OCI-LY7 (cell line): ENCODE measurements at regions not wholly inside any gene's neighbourhood (a gene's known extent, or its start where the extent isn't known, plus 50 kb on each side); places are given as distances from the start of the nearest gene placed in this dataset.

Experiments used
- EZH2phosphoT487 ChIP-seq: fragments of 200-600 bp; sonication (generic); IDR thresholded peaks from 2 replicates; pipeline ENCODE4 v1.6.1; 2018; ENCODE audit warnings: low read depth, borderline replicate concordance, mild to moderate bottlenecking, mixed run types, antibody characterized with exemption, low read length, moderate library complexity, mixed read lengths
- TF ChIP-seq, protein P1 (sequence below): fragments of 200-600 bp; sonication (generic); conservative IDR thresholded peaks from 2 replicates; pipeline ENCODE4 v1.5.1; 2014; ENCODE audit warnings: mild to moderate bottlenecking, antibody characterized with exemption, low read length, moderate library complexity, mixed read lengths

DNA sequence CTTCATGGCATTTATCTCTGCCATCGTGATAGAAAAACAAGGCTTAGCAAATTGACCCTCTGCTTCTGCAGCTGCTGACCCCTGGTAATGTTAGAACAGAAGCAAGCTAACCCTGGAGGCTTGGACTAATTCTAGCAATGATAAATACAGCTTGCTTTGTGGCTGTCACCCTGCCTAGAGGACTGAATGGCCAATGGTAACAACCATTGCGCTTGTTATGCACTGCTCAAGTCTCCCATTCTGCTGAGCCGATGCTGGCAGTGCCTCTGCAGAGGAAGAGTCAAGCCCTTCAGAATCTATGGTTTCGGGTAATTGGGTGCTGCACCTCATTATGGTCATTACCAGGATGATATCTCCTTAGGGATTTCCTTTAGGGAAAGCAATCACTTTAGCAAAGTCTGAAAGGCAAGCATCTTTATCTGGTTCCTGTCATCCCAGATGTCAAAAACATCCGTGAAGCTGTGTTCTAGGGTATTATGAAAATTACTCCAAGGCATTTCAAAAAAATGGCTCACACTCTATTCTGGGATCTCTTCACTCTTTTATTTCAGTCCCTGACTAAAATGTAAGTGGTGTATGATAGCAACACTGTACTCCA lies 186.8 kb upstream of the DLGAP1 start:
- TF ChIP-seq, protein P1, sequence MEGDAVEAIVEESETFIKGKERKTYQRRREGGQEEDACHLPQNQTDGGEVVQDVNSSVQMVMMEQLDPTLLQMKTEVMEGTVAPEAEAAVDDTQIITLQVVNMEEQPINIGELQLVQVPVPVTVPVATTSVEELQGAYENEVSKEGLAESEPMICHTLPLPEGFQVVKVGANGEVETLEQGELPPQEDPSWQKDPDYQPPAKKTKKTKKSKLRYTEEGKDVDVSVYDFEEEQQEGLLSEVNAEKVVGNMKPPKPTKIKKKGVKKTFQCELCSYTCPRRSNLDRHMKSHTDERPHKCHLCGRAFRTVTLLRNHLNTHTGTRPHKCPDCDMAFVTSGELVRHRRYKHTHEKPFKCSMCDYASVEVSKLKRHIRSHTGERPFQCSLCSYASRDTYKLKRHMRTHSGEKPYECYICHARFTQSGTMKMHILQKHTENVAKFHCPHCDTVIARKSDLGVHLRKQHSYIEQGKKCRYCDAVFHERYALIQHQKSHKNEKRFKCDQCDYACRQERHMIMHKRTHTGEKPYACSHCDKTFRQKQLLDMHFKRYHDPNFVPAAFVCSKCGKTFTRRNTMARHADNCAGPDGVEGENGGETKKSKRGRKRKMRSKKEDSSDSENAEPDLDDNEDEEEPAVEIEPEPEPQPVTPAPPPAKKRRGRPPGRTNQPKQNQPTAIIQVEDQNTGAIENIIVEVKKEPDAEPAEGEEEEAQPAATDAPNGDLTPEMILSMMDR = no peak
- TF ChIP-seq EZH2phosphoT487 = no peak
